ENCODE measurements at regions not wholly inside any gene's neighbourhood (a gene's known extent, or its start where the extent isn't known, plus 50 kb on each side); places are given as distances from the start of the nearest gene placed in this dataset.
A peak's percentile ranks its signal among the peaks of the same experiment; 100 is the strongest.
"Not testable (repeated sequence)": the region's sequence is repeated elsewhere in the genome, so short reads cannot be mapped to it uniquely, and the experiment has no call there.

DNA sequence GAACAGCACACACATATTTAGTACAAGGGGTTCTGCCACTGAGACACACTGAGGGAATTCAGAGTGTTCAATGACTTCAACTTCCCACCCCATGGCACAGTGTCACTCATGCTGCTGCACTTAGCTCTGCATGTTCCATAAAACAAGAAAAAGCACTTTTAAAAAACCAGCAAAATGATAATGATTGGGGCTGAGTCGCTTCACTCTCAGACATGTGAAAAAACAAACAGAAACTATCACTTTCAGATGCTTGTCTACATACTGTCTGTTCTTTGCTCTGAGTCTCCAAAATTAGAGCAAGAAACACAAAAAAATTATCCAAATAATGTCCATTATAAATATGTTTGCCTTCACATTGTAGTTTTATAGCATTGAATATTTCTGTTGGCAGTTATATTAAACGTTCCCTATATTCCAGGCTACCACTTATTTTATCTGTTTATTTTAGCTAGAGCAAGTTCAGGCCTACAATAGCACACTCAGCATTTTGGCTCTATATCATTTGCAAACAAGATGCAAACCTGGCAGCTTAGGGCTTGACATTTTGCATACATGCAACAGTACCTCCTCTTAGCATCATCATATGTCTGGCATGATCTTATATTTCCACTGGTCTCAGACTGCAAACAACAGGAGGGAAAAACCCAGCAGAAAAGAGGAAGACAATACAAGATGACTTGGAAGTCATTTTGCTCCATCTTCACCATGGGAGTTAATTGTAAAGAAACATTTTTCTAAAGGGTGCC, 398.8 kb downstream of the HACE1 start:
- Histone ChIP-seq H3K9ac (ENCODE audit: low read length in 3 of 3) (no peak overlapping the region), H3K27ac (ENCODE audit: low read depth in 2 of 2, low read length in 2 of 2) (no peak overlapping the region), H3K36me3 (ENCODE audit: control insufficient read depth in 2 of 3, insufficient read depth in 3 of 3, low read length in 3 of 3) (no peaks in the 10 kb centered on the region), H3K4me3 (ENCODE audit: low read length in 3 of 3) (no peak overlapping the region), H3K4me1 (ENCODE audit: control insufficient read depth in 2 of 3, insufficient read depth in 2 of 3, low read depth in 1 of 3, low read length in 3 of 3) (no peaks in the 10 kb centered on the region), H3K9me3 (ENCODE audit: control insufficient read depth in 2 of 3, insufficient read depth in 1 of 3, low read length in 3 of 3) (no peaks in the 10 kb centered on the region), H3K27me3 (ENCODE audit: control insufficient read depth, insufficient read depth, low read length) (no peaks in the 10 kb centered on the region)
- intact Hi-C loops (cut with DNase I) = no loop called here
- FAIRE-seq (no peak), DNase-seq (no peak)
- TF ChIP-seq, protein P1, sequence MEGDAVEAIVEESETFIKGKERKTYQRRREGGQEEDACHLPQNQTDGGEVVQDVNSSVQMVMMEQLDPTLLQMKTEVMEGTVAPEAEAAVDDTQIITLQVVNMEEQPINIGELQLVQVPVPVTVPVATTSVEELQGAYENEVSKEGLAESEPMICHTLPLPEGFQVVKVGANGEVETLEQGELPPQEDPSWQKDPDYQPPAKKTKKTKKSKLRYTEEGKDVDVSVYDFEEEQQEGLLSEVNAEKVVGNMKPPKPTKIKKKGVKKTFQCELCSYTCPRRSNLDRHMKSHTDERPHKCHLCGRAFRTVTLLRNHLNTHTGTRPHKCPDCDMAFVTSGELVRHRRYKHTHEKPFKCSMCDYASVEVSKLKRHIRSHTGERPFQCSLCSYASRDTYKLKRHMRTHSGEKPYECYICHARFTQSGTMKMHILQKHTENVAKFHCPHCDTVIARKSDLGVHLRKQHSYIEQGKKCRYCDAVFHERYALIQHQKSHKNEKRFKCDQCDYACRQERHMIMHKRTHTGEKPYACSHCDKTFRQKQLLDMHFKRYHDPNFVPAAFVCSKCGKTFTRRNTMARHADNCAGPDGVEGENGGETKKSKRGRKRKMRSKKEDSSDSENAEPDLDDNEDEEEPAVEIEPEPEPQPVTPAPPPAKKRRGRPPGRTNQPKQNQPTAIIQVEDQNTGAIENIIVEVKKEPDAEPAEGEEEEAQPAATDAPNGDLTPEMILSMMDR (IDR thresholded peaks at IDR 0.05; ENCODE audit: borderline replicate concordance, extremely low read depth, insufficient read depth) = no peak

- Histone ChIP-seq H3K4me1 (ENCODE audit: control insufficient read depth in 2 of 3, insufficient read depth in 2 of 3, low read depth in 1 of 3, low read length in 3 of 3) (no peaks in the 10 kb centered on the region), H3K4me3 (ENCODE audit: low read length in 3 of 3) (no peak overlapping the region), H3K9ac (ENCODE audit: low read length in 3 of 3) (no peak overlapping the region), H3K27me3 (ENCODE audit: control insufficient read depth, insufficient read depth, low read length) (no peaks in the 10 kb centered on the region), H3K27ac (ENCODE audit: low read depth in 2 of 2, low read length in 2 of 2) (no peak overlapping the region), H3K36me3 (ENCODE audit: control insufficient read depth in 2 of 3, insufficient read depth in 3 of 3, low read length in 3 of 3) (no peaks in the 10 kb centered on the region), H3K9me3 (ENCODE audit: control insufficient read depth in 2 of 3, insufficient read depth in 1 of 3, low read length in 3 of 3) (no peaks in the 10 kb centered on the region)
- DNase-seq (no peak), FAIRE-seq (no peak)
- TF ChIP-seq, protein P1 (IDR thresholded peaks at IDR 0.05; ENCODE audit: borderline replicate concordance, extremely low read depth, insufficient read depth) = no peak
- intact Hi-C loops (cut with DNase I) = no loop called here
These were observed 400.2 kb downstream of the HACE1 start for GRCh38 chr6:104459543-104459942.

DNA sequence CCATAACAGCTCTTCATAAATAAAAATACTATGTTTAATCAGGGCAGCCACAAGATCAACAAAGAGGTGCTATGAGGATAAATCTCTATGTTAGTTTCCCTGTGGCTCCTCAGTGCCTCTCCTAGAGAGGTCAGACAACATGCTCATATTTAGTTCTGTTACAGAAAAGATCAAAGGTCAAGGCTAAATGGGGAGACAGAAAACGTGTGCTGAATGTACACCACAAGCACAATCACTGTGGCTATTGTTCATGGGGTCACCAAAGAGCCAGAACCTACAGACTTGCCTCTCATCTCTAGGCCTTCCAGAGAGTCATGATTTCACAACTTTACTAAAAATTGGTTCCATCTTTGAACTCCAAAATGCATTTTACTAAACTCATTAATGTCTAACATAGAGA, 409.8 kb downstream of the HACE1 start:
- no peak for FAIRE-seq
- DNase-seq = no peak
- no peaks in the 10 kb centered on the region for H3K27me3 ChIP-seq (ENCODE audit: control insufficient read depth, insufficient read depth, low read length)
- H3K9ac ChIP-seq (ENCODE audit: low read length in 3 of 3) = no peak overlapping the region
- no peaks in the 10 kb centered on the region for H3K36me3 ChIP-seq (ENCODE audit: control insufficient read depth in 2 of 3, insufficient read depth in 3 of 3, low read length in 3 of 3)
- no peak overlapping the region for H3K27ac ChIP-seq (ENCODE audit: low read depth in 2 of 2, low read length in 2 of 2)
- intact Hi-C loops (cut with DNase I) = no loop called here
- no peak overlapping the region for H3K4me3 ChIP-seq (ENCODE audit: low read length in 3 of 3)
- H3K9me3 ChIP-seq (ENCODE audit: control insufficient read depth in 2 of 3, insufficient read depth in 1 of 3, low read length in 3 of 3) = no peaks in the 10 kb centered on the region
- TF ChIP-seq, protein P1 (IDR thresholded peaks at IDR 0.05; ENCODE audit: borderline replicate concordance, extremely low read depth, insufficient read depth) = no peak
- H3K4me1 ChIP-seq (ENCODE audit: control insufficient read depth in 2 of 3, insufficient read depth in 2 of 3, low read depth in 1 of 3, low read length in 3 of 3) = peaks cover 0 to 5% (median 0%) of the 10 kb centered on the region in 3 donors

- H3K27me3 ChIP-seq (ENCODE audit: control insufficient read depth, insufficient read depth, low read length); H3K9ac ChIP-seq (ENCODE audit: low read length in 3 of 3); H3K27ac ChIP-seq (ENCODE audit: low read depth in 2 of 2, low read length in 2 of 2); FAIRE-seq; H3K4me1 ChIP-seq (ENCODE audit: control insufficient read depth in 2 of 3, insufficient read depth in 2 of 3, low read depth in 1 of 3, low read length in 3 of 3); H3K4me3 ChIP-seq (ENCODE audit: low read length in 3 of 3); intact Hi-C loops (cut with DNase I); H3K36me3 ChIP-seq (ENCODE audit: control insufficient read depth in 2 of 3, insufficient read depth in 3 of 3, low read length in 3 of 3); H3K9me3 ChIP-seq (ENCODE audit: control insufficient read depth in 2 of 3, insufficient read depth in 1 of 3, low read length in 3 of 3): not testable (repeated sequence)
- peak in 1 of 5 donors; percentile 66 for DNase-seq
These were observed 413.3 kb downstream of the HACE1 start for GRCh38 chr6:104446101-104447080.
